ENCODE measurements at regions not wholly inside any gene's neighbourhood (a gene's known extent, or its start where the extent isn't known, plus 50 kb on each side); places are given as distances from the start of the nearest gene placed in this dataset.

DNA sequence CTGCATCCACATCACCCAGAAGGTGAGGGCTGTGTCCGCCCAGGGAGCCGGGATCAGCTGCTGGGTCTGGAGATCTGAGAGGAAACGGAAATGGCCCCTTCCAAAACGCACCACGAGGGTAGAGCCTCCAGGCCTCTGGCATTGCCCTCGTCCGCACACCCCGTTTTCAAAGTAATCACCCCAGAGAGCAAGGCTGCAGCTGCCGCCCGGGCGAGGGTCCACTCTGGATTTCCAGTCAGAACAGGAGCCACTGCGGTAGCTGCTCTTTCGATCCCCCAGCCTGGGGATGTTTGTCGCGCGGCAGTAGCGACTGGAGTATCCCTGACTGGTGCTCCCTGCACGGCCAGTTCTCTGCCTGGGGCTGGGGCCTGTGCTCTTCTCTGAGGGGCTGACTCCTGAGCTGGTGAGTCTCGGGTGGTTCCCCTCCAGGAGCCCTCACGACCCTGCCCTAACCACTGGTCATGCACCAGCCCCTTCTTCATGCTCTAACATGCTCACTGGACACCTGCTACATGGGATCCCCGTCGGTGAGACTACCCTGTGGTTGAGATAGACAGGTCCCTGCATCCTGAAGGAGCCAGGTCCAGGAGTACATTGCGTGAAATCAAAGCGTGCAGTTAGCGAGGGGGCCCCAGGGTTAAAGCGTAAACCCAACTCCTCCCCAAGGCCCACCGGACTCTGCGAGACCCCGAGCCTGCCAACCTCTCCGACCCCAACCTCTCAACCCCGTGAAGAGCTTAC, 99.2 kb downstream of the FOXL3 start:
- TF ChIP-seq, protein P1, sequence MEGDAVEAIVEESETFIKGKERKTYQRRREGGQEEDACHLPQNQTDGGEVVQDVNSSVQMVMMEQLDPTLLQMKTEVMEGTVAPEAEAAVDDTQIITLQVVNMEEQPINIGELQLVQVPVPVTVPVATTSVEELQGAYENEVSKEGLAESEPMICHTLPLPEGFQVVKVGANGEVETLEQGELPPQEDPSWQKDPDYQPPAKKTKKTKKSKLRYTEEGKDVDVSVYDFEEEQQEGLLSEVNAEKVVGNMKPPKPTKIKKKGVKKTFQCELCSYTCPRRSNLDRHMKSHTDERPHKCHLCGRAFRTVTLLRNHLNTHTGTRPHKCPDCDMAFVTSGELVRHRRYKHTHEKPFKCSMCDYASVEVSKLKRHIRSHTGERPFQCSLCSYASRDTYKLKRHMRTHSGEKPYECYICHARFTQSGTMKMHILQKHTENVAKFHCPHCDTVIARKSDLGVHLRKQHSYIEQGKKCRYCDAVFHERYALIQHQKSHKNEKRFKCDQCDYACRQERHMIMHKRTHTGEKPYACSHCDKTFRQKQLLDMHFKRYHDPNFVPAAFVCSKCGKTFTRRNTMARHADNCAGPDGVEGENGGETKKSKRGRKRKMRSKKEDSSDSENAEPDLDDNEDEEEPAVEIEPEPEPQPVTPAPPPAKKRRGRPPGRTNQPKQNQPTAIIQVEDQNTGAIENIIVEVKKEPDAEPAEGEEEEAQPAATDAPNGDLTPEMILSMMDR (optimal IDR thresholded peaks at IDR 0.05 in 1 of 3, IDR thresholded peaks at IDR 0.05 in 1 of 3, conservative IDR thresholded peaks at IDR 0.05 in 1 of 3; ENCODE audit: extremely low read depth in 1 of 3, insufficient read depth in 2 of 3, low read length in 3 of 3): no peak
- no peak for TF ChIP-seq EZH2 (IDR thresholded peaks at IDR 0.05; ENCODE audit: low read length)

Data from keratinocyte (primary cell).